Progenitor cell of endocrine pancreas (in vitro differentiated cells): ENCODE measurements at regions not wholly inside any gene's neighbourhood (a gene's known extent, or its start where the extent isn't known, plus 50 kb on each side); places are given as distances from the start of the nearest gene placed in this dataset.
"Not testable (repeated sequence)": the region's sequence is repeated elsewhere in the genome, so short reads cannot be mapped to it uniquely, and the experiment has no call there.

ENCODE experiments used
- DNase-seq: peaks from one replicate; pipeline ENCODE4 v3.0.0; 2021; ENCODE audit warnings: low spot score; ENCODE audit not compliant: unreplicated experiment
- H3K27ac Mint-ChIP-seq: 2 replicates; pipeline ENCODE4 v1.8.0; 2021; ENCODE audit warnings: mild to moderate bottlenecking, moderate library complexity, mixed read lengths
- H3K27me3 Mint-ChIP-seq: 2 replicates; pipeline ENCODE4 v1.8.0; 2021; ENCODE audit warnings: mixed read lengths
- H3K36me3 Mint-ChIP-seq: 2 replicates; pipeline ENCODE4 v1.8.0; 2022; ENCODE audit warnings: mixed read lengths; ENCODE audit not compliant: insufficient read depth
- H3K4me1 Mint-ChIP-seq: 2 replicates; pipeline ENCODE4 v1.8.0; 2021; ENCODE audit warnings: low read depth, mixed read lengths
- H3K4me3 Mint-ChIP-seq: 2 replicates; pipeline ENCODE4 v1.8.0; 2021; ENCODE audit warnings: low read depth, mild to moderate bottlenecking, moderate library complexity, mixed read lengths
- H3K9me3 Mint-ChIP-seq: 2 replicates; pipeline ENCODE4 v1.8.0; 2021; ENCODE audit warnings: low read depth, mixed read lengths
- TF ChIP-seq, protein P1 (sequence below): fragments of 200-600 bp; sonication (generic); IDR thresholded peaks from one replicate; pipeline ENCODE4 v1.5.0; 2021; ENCODE audit warnings: antibody characterized with exemption, mild to moderate bottlenecking; ENCODE audit not compliant: unreplicated experiment

DNA sequence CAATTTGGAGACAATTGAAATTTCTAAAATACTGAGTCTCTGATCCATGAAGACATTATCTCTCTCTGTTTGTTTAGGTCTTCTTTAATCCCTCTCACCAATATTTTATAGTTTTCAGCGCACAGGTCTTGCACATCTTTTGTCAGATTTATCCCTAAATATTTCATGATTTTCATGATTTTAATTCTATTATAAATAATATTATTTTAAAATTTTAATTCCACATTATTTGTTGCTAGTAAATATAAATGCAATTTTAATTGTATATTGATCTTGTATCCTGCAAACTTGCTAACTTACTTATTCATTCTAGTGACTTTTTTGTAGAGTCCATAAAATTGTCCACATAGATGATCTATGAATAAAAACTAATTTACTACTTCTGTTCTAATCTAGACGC lies 112.6 kb upstream of the TNPO1 start:
- no peak for DNase-seq
- Mint-ChIP-seq H3K27ac (no peak overlapping the region), H3K9me3 (peaks cover 8% of the 10 kb centered on the region), H3K4me3 (no peak overlapping the region), H3K4me1 (no peaks in the 10 kb centered on the region), H3K27me3 (no peaks in the 10 kb centered on the region), H3K36me3 (no peaks in the 10 kb centered on the region)
- TF ChIP-seq, protein P1, sequence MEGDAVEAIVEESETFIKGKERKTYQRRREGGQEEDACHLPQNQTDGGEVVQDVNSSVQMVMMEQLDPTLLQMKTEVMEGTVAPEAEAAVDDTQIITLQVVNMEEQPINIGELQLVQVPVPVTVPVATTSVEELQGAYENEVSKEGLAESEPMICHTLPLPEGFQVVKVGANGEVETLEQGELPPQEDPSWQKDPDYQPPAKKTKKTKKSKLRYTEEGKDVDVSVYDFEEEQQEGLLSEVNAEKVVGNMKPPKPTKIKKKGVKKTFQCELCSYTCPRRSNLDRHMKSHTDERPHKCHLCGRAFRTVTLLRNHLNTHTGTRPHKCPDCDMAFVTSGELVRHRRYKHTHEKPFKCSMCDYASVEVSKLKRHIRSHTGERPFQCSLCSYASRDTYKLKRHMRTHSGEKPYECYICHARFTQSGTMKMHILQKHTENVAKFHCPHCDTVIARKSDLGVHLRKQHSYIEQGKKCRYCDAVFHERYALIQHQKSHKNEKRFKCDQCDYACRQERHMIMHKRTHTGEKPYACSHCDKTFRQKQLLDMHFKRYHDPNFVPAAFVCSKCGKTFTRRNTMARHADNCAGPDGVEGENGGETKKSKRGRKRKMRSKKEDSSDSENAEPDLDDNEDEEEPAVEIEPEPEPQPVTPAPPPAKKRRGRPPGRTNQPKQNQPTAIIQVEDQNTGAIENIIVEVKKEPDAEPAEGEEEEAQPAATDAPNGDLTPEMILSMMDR, result no peak

DNA sequence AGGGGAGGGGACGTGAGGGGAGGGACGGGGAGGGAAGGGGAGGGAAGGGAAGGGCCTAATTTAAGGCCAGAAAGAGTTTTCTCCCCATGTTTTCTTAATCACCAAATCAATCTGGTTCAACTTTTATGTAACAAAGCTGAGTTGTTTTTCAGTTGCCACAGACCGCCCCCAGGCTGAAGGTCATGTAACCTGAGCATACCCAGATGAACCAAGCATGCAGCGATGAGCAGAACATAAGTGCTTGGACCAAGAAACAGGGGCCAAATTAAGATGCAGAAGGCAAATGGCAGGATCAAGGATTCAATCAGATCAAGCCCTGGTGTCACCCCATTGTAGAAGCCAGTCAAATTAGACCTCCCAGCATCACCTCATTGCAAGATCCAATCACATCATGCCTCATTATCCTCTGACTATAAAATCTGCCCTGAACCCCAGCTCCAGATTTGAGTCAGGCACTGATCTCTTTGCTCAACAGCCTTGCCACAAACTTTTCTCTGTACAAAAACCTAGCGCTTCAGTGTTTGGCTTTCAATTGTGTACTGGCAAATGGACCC lies 113.5 kb upstream of the TNPO1 start:
- TF ChIP-seq, protein P1, result no peak
- DNase-seq, result no peak
- H3K9me3 Mint-ChIP-seq, result peaks cover 8% of the 10 kb centered on the region
- H3K4me3 Mint-ChIP-seq, result no peak overlapping the region
- no peak overlapping the region for H3K27ac Mint-ChIP-seq
- no peaks in the 10 kb centered on the region for H3K27me3 Mint-ChIP-seq
- no peaks in the 10 kb centered on the region for H3K36me3 Mint-ChIP-seq
- H3K4me1 Mint-ChIP-seq, result no peaks in the 10 kb centered on the region

DNA sequence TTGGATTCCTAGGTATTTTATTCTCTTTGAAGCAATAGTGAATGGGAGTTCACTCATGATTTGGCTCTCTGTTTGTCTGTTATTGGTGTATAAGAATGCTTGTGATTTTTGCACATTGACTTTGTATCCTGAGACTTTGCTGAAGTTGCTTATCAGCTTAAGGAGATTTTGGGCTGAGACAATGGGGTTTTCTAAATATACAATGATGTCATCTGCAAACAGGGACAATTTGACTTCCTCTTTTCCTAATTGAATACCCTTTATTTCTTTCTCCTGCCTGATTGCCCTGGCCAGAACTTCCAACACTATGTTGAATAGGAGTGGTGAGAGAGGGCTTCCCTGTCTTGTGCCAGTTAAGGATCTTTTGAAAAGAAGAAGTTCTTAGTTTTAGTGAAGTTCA lies 114.4 kb upstream of the TNPO1 start:
- not testable (repeated sequence) for H3K4me1 Mint-ChIP-seq, H3K4me3 Mint-ChIP-seq, DNase-seq, H3K36me3 Mint-ChIP-seq, H3K27me3 Mint-ChIP-seq, H3K9me3 Mint-ChIP-seq, H3K27ac Mint-ChIP-seq

DNA sequence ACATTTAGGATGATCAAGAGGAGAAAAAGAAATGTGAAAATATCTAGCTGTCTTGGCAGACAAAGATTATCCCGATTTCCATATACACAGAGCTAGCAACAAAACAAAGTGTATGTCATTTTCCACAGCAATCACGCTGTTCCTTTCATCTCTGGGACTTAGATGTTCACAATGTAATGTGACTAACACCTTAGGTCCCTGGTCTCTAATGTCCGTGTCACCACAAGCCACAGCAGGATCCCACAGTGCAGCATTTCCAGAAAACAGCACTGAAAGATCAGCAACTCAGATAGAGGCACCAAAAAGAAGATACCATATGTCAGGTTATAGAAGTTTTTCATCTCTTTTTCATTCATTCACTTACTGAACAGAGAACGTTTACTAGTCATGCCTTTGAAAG lies 118.0 kb upstream of the TNPO1 start:
- no peak for DNase-seq
- TF ChIP-seq, protein P1, result no peak
- Mint-ChIP-seq H3K27me3 (no peaks in the 10 kb centered on the region), H3K36me3 (no peaks in the 10 kb centered on the region), H3K4me1 (no peaks in the 10 kb centered on the region), H3K4me3 (no peak overlapping the region), H3K27ac (no peak overlapping the region), H3K9me3 (peaks cover 8% of the 10 kb centered on the region)

DNA sequence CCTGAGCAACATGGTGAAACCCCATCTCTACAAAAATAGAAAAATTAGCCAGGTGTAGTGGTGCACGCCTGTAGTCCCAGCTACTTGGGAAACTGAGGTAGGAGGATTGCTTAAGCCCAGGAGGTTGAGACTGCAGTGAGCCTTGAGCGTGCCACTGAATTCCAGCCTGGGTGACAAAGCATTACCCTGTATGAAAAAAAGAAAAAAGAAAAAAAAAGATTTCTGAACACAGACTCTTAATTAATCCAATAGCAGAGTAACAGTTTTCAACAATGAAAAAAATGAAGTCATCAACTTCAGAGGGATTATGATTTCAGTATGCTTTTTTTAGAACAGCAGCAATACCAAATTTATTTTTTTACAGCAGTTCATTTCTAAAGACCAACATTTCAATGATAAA lies 118.8 kb upstream of the TNPO1 start:
- Mint-ChIP-seq H3K4me3 (no peak overlapping the region), H3K9me3 (peaks cover 8% of the 10 kb centered on the region), H3K27me3 (no peaks in the 10 kb centered on the region), H3K27ac (no peak overlapping the region), H3K4me1 (peaks cover 6% of the 10 kb centered on the region), H3K36me3 (no peaks in the 10 kb centered on the region)
- TF ChIP-seq, protein P1, result no peak
- DNase-seq, result no peak

DNA sequence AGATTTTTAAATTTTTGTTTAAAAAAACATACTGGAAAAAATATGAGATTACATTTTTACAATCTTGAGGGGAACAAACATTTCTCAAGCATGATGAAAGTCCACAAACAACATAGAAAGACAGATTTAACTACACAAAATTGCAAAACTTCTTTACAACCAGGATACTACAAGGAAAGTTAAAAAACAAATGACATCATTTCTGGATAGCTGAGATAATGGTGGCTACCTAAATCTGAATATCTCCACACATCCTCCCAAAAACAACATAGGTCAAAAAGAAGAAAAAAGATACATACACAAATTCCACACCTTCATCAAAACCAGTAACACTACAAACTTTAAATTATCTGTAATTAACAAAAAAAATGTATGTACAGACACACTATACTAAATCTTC lies 120.8 kb upstream of the TNPO1 start:
- TF ChIP-seq, protein P1, result no peak
- Mint-ChIP-seq H3K9me3 (no peaks in the 10 kb centered on the region), H3K27ac (no peak overlapping the region)

More for the DNA sequence above, 120.8 kb upstream of the TNPO1 start:
- Mint-ChIP-seq H3K36me3 (no peaks in the 10 kb centered on the region), H3K4me1 (peaks cover 12% of the 10 kb centered on the region), H3K4me3 (no peak overlapping the region), H3K27me3 (no peaks in the 10 kb centered on the region)
- no peak for DNase-seq
